Lower lobe of right lung (tissue), 2 donors: ENCODE measurements at regions not wholly inside any gene's neighbourhood (a gene's known extent, or its start where the extent isn't known, plus 50 kb on each side); places are given as distances from the start of the nearest gene placed in this dataset.

ENCODE experiments used
- ATAC-seq, 2 donors: fragments of 200-7000 bp; cut with Tn5 transposase; one replicate each; pipeline ENCODE4 v1.9.1; 2020 to 2022; ENCODE audit warnings: mild to moderate bottlenecking in 2 of 2, moderate library complexity in 2 of 2
- DNase-seq: peaks from one replicate; pipeline ENCODE4 v3.0.0-alpha.2; 2020
- H3K27ac ChIP-seq: fragments of 200-600 bp; one replicate; pipeline ENCODE4 v1.8.0; 2022
- H3K27me3 ChIP-seq: fragments of 200-600 bp; one replicate; pipeline ENCODE4 v1.8.0; 2022; ENCODE audit warnings: low read depth
- H3K36me3 ChIP-seq: fragments of 200-600 bp; one replicate; pipeline ENCODE4 v1.8.0; 2022; ENCODE audit warnings: mild to moderate bottlenecking
- H3K4me1 ChIP-seq: fragments of 200-600 bp; one replicate; pipeline ENCODE4 v1.8.0; 2022
- H3K4me3 ChIP-seq: fragments of 200-600 bp; one replicate; pipeline ENCODE4 v1.8.0; 2022; ENCODE audit warnings: mild to moderate bottlenecking
- H3K9me3 ChIP-seq: fragments of 200-600 bp; one replicate; pipeline ENCODE4 v1.8.0; 2022
- intact Hi-C: fragments of 100-400 bp; cut with DNase I; formaldehyde crosslinking; loops from one replicate; pipeline ENCODE4 v1.11.0; 2022
- TF ChIP-seq, protein P1 (sequence below): fragments of 200-600 bp; IDR thresholded peaks from one replicate; pipeline ENCODE4 v1.8.0; 2022; ENCODE audit warnings: antibody characterized with exemption, mild to moderate bottlenecking
- donor health status: DM: no; HTN: yes; CAD: no; lungs with severe emphysema.

DNA sequence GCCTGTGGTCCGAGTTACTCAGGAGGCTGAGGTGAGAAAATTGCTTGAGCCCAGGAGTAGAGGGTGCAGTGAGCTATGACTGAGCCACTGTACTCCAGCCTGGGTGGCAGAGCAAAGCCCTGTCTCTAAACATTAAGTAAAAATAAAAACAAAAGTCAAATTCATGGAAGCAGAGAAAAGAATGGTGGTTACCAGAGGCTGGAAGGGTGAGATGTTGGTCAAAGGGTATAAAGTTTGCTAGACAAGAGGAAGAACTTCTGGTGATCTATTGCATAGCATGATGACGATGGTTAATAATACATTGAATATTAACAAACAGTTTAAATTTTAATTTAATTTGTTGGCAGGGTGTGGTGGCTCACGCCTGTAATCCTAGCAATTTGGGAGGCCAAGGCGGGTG is 68.1 kb downstream of the CRPPA start:
- peaks cover 4% of the 10 kb centered on the region for H3K9me3 ChIP-seq
- no peaks in the 10 kb centered on the region for H3K4me1 ChIP-seq
- intact Hi-C loops, result no loop called here
- ATAC-seq, result no peak
- no peaks in the 10 kb centered on the region for H3K27me3 ChIP-seq
- TF ChIP-seq, protein P1, sequence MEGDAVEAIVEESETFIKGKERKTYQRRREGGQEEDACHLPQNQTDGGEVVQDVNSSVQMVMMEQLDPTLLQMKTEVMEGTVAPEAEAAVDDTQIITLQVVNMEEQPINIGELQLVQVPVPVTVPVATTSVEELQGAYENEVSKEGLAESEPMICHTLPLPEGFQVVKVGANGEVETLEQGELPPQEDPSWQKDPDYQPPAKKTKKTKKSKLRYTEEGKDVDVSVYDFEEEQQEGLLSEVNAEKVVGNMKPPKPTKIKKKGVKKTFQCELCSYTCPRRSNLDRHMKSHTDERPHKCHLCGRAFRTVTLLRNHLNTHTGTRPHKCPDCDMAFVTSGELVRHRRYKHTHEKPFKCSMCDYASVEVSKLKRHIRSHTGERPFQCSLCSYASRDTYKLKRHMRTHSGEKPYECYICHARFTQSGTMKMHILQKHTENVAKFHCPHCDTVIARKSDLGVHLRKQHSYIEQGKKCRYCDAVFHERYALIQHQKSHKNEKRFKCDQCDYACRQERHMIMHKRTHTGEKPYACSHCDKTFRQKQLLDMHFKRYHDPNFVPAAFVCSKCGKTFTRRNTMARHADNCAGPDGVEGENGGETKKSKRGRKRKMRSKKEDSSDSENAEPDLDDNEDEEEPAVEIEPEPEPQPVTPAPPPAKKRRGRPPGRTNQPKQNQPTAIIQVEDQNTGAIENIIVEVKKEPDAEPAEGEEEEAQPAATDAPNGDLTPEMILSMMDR, result no peak
- H3K27ac ChIP-seq, result no peak overlapping the region
- no peak for DNase-seq
- no peak overlapping the region for H3K4me3 ChIP-seq
- no peaks in the 10 kb centered on the region for H3K36me3 ChIP-seq

DNA sequence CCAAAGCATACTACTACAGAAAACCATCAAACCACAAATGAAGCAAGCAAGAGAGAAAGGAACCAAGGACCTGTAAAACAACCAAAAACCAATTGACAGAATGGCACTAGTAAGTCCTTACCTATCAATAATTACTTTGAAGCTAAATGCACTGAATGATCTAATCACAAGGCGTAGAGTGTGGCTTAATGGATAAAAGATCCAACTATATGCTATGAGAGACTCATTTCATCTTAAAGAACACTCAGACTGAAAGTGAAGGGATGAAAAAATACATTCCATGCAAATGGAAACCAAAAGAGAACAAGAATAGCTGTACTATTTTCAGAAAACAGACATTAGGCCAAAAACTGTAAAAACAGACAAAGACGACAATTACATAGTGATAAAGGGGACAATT is 70.7 kb downstream of the CRPPA start:
- peaks cover 4% of the 10 kb centered on the region for H3K4me1 ChIP-seq
- intact Hi-C loops, result no loop called here
- TF ChIP-seq, protein P1, result no peak
- H3K27me3 ChIP-seq, result no peaks in the 10 kb centered on the region
- peaks cover 4% of the 10 kb centered on the region for H3K9me3 ChIP-seq
- ATAC-seq, result no peak
- no peak for DNase-seq
- no peaks in the 10 kb centered on the region for H3K36me3 ChIP-seq
- no peak overlapping the region for H3K27ac ChIP-seq
- H3K4me3 ChIP-seq, result no peak overlapping the region

DNA sequence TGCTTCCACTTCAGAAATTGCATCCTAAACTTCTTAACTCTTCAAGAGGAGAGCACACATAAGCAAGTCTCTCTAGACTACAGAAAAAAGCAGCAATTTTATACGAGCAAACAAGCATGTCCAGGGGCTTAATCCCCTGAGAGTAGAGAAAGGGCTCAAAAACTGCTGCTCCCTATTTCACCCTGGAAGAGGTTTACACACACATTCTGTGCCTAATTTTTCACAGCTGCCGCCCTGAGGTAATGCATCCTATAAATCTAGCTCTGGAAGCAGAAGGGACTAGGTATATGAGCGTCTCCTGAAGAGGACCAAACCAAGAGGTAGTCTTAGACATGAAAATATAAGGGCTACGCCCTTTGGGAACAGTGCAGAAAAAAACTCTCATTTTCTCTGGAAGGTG is 73.1 kb downstream of the CRPPA start:
- intact Hi-C loops, result no loop called here
- no peak for ATAC-seq
- H3K27ac ChIP-seq, result no peak overlapping the region
- peaks cover 4% of the 10 kb centered on the region for H3K4me1 ChIP-seq
- TF ChIP-seq, protein P1, result no peak
- DNase-seq, result no peak
- H3K9me3 ChIP-seq, result peaks cover 19% of the 10 kb centered on the region
- H3K36me3 ChIP-seq, result no peaks in the 10 kb centered on the region
- H3K27me3 ChIP-seq, result no peaks in the 10 kb centered on the region
- no peak overlapping the region for H3K4me3 ChIP-seq

DNA sequence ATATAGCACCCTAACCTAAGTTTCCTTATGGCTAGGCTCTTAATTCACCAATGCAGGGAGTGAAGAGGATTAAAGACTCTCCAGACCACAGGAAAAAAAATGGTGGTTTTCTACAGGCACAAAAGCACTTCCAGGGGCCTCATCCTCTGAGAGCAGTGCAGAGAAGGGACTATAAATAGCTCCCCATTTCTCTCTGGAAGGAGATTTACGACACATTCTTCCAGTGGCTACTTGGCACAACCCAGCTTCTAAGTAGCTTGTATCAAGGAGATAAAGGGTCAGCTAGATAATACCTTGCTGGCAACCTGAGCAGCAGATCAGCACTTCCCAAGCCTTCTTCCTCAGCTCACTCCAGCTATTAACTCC is 73.5 kb downstream of the CRPPA start:
- Histone ChIP-seq H3K27ac (no peak overlapping the region), H3K4me3 (no peak overlapping the region), H3K9me3 (peaks cover 19% of the 10 kb centered on the region), H3K4me1 (peaks cover 4% of the 10 kb centered on the region), H3K27me3 (no peaks in the 10 kb centered on the region), H3K36me3 (no peaks in the 10 kb centered on the region)
- DNase-seq (no peak), ATAC-seq (no peak)
- intact Hi-C loops, result no loop called here
- TF ChIP-seq, protein P1, result no peak

DNA sequence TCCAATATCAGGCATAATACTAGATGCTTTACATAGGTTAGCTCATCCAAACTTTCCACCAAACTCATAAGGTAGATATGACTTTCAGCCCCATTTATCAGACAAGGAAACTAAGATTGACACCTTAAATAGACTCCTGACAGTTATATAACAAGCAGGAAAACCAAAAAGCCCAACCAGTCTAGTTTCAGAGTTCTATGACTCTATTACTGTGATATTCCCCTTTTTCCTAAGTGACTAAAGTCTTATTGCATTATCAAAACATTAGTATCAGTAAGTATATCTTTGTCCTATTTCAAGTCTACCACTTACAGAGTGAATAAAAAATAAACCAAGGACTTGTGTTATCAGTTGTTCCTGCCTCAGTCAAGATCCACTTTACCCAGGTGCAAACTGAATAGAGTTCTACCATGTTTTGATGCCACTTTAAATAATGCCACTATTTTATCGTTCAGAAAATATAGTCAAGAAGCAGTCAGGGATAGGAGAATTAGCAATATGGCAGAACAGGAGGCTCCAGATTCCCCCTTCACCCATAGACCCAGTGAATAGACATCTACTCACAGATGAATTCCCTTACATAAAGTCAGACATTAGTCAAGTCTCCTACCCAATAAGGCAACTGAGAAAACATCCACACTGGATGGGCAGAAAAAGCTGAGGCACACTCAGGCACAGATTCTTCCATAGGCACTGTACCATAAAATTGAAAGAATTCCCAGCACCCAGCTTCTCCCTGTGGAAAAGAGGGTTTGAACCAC is 74.1 kb downstream of the CRPPA start:
- TF ChIP-seq, protein P1, result no peak
- ATAC-seq, result no peak
- H3K27me3 ChIP-seq, result no peaks in the 10 kb centered on the region
- no peak overlapping the region for H3K4me3 ChIP-seq
- H3K27ac ChIP-seq, result no peak overlapping the region
- H3K36me3 ChIP-seq, result no peaks in the 10 kb centered on the region
- DNase-seq, result no peak
- intact Hi-C loops, result no loop called here
- H3K9me3 ChIP-seq, result peaks cover 19% of the 10 kb centered on the region
- H3K4me1 ChIP-seq, result peaks cover 4% of the 10 kb centered on the region
